ENCODE measurements at regions not wholly inside any gene's neighbourhood (a gene's known extent, or its start where the extent isn't known, plus 50 kb on each side); places are given as distances from the start of the nearest gene placed in this dataset.
A peak's percentile ranks its signal among the peaks of the same experiment; 100 is the strongest.
"Not testable (repeated sequence)": the region's sequence is repeated elsewhere in the genome, so short reads cannot be mapped to it uniquely, and the experiment has no call there.

GRCh38 chr10:56547163-56547562, 186.1 kb upstream of the ZWINT start:
- peak; percentile 61 for DNase-seq

- DNase-seq, result no peak
These were observed 176.9 kb upstream of the ZWINT start for GRCh38 chr10:56537984-56538383.

- no peak for DNase-seq
These were observed 161.1 kb upstream of the ZWINT start for GRCh38 chr10:56522166-56522565.

GRCh38 chr10:56508562-56508961, 147.5 kb upstream of the ZWINT start:
- no peak for DNase-seq

DNA sequence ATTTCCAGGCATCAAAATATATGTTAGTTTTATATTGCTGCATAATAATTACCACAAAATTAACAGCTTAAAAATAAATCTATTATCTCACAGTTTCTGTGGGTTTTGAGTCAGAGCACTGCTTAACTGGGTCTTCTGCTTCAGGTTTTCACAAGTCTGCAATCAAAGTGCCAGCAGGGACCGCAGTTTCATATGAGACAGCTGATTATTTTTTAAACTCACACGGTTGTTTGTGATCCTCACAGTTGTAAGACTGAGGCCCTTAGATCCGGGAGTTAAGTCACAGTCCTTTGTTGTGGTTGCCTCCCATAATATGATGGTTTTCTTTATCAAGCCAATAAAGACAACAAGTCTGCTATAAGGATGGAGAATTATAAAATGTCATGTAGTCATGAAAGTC, 146.0 kb upstream of the ZWINT start:
- no peak for DNase-seq

DNA sequence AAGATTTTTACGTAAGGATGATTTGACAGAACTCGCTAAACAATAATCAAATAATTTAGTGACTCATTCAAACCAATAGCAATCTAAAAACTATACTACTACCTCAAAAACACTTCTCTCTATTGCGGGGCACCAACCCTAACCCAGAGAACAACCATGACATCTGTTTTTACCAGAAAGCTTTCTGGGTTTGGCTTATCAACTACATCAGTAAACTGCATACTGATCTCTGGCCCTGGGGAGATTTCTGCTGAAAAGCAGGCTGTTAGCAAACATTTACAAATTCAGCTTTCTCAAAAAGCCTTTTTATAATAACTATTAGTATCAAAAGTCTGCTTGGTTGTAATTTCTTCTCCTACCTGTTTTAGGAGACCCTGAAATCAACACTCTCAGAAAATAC, 144.5 kb upstream of the ZWINT start:
- DNase-seq, result no peak

- DNase-seq, result no peak
These were observed 135.1 kb upstream of the ZWINT start for GRCh38 chr10:56496186-56496486.

- DNase-seq, result no peak
These were observed 126.7 kb upstream of the ZWINT start for GRCh38 chr10:56487746-56488145.

GRCh38 chr10:56481521-56482091, 120.5 kb upstream of the ZWINT start:
- DNase-seq, result no peak

- DNase-seq, result no peak
These were observed 111.9 kb upstream of the ZWINT start for GRCh38 chr10:56472978-56473377.

DNA sequence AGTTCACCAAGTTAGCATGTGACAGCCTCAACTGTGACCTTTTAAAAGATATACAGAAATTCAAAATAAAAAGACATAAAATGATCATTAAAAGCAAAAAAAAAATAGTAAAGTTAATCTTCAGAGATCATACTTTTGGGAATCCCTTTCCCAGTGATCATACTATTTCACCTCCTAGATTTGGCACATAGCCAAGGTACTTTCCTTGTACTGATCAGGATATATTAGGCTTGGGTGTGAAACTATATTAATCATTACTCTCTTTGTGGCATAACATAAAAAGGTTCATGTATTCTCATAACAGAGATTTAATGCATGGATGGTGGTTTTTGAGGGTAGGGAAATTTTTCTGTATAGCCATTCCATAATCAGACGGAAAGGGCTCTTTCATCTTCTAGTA, 109.6 kb upstream of the ZWINT start:
- DNase-seq, result no peak

GRCh38 chr10:56469482-56469881, 108.4 kb upstream of the ZWINT start:
- DNase-seq, result no peak

DNA sequence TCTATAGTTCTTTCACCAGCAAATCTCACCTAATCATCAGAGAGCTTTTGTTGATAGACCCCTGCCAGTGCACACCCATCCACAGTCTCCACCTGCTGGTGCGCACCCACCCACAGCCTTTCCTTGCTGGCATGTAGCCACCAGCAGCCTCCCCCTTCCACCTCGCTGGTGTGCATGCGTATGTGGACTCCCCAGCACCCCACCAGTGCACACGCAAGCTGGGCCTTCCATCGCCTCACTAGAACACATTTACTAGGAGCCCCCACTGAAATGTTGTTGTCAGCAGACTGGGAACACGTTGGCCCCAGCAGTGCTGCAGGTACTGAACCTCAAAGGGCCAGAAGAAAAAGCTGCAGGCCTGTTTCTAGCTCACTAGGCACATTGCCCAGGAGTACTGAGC, 104.9 kb upstream of the ZWINT start:
- DNase-seq, result no peak

GRCh38 chr10:56449770-56450169, 88.7 kb upstream of the ZWINT start:
- no peak for DNase-seq

GRCh38 chr10:56447613-56448012, 86.6 kb upstream of the ZWINT start:
- DNase-seq, result not testable (repeated sequence)

GRCh38 chr10:56441337-56441736, 80.3 kb upstream of the ZWINT start:
- not testable (repeated sequence) for DNase-seq

Data from NCI-H345 (cell line).